NCI-H1930 (cell line): ENCODE measurements at regions not wholly inside any gene's neighbourhood (a gene's known extent, or its start where the extent isn't known, plus 50 kb on each side); places are given as distances from the start of the nearest gene placed in this dataset.
"Not testable (repeated sequence)": the region's sequence is repeated elsewhere in the genome, so short reads cannot be mapped to it uniquely, and the experiment has no call there.

ENCODE experiments used
- DNase-seq, 2 experiments: peaks; one replicate each; lab custom pipeline; 2025; lab: John Stamatoyannopoulos, UW

- DNase-seq = no peak
Observed at GRCh38 chr6:67224989-67225388, 1410.1 kb upstream of the ADGRB3 start.

DNA sequence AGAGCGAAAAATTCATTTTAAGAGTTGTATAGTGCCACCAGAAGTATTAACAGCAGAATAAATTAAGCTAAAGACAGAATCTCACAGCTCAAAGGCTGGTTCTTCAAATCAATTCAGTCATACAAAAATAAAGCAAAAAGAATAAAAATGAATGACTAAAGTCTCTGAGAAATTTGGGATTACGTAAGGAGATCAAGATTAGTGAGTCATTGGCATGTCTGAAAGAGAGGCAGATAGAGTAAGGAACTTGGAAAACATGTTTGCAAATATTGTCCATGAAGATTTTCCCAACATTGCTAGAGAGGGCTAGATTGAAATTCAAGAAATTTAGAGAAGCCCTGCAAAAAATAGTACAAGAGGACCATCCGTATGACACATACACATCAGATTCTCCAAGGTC is 1413.9 kb upstream of the ADGRB3 start:
- no peak for DNase-seq

DNA sequence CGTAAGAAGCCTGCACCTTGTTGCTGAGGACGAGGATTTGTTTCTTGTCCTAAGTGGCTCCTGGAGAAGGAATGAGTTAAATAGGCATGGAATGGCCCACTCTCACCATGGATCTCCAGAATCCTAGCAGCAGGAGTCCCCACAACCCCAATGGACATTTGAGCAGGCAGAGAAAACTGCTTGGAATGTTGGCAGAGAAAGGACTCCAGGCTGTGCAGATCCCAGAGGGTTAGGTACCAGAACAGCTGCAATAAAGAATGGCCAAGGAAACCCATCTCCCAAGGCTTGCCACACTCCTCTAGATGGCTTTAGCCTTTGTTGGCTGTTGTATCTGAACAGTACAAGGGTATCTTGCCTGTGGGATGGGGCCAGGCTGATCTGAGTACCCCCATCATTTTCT is 1415.7 kb upstream of the ADGRB3 start:
- no peak for DNase-seq

- DNase-seq = no peak
Observed at GRCh38 chr6:67212584-67212983, 1422.5 kb upstream of the ADGRB3 start.

DNA sequence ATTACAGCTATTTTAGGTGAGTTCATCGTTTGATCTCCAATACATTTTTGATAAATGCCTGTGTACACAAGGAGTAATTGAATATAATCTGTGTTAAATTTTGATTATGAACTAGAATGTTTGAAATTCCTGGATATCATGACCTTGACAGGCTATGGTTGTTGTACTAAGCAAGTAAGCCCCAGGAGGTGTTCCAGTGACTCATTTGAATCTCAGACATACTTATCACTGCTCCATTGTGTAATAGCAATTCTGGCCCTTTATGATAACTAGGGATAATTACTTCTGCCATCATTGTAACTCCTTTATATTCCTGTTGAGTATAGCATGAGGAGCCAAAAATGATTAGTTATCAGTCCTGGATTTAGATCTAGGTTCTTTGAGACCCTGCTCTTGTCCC is 1424.6 kb upstream of the ADGRB3 start:
- DNase-seq = no peak

- DNase-seq = no peak
Observed at GRCh38 chr6:67201563-67201962, 1433.5 kb upstream of the ADGRB3 start.

- DNase-seq = no peak
Observed at GRCh38 chr6:67200626-67201403, 1434.3 kb upstream of the ADGRB3 start.

DNA sequence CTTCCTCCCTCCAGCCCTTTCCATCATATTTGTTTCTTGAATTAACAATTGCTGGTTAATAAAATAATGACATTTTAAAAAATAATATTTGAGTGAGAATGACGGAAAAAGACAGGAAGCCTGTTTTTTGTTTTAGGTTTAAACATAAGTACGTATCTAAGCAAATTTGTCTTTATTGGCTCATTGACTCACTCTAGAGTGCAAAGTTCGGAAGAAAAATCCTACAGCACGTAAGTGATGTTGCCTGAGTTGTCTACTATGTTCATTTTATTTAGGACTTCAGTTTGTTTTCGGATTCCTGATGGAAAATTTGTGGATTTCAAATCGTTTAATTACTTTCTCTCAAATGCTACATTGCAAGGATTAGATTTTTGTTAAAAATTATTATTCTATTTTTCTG is 1435.7 kb upstream of the ADGRB3 start:
- DNase-seq = no peak

DNA sequence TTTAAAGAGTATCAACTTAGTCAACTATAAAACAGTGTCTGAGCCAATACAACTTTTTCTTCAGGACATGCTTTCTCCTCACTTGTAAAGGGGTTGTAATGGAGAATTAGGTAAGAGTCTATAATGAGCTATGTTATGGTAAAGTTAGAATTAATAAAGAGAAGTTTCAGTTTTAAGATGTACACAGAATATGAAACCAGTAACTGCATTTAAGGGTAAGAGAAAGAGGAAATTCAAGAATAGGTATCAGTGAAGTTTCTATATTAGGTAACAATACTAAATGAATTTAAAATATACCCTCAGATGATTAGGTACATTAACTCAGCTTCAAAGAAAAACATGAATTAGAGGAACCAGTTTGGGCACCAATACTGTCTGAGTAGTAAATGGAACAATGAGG is 1444.3 kb upstream of the ADGRB3 start:
- no peak for DNase-seq

DNA sequence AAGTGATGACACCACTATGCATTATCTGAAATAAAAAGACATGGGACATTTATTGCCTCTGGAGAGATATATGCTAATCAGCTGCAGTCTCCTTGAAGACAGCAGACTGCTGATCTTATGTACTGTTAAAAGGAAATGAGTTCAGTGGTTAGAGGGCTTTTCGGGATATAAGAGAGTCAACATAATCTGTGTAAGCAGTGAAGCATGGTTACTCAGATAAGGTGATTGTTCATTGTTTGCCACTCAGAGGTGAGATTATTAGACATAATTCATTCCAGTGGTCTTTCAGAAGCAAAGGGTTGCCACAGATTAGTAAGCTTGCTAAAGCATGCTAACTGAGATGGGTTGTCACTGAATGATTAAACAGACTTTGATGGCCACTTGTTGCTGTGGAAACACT is 1450.7 kb upstream of the ADGRB3 start:
- no peak for DNase-seq

GRCh38 chr6:67175101-67175500 is 1460.0 kb upstream of the ADGRB3 start:
- no peak for DNase-seq

GRCh38 chr6:67165606-67166005 is 1458.6 kb upstream of the EYS start:
- no peak for DNase-seq

DNA sequence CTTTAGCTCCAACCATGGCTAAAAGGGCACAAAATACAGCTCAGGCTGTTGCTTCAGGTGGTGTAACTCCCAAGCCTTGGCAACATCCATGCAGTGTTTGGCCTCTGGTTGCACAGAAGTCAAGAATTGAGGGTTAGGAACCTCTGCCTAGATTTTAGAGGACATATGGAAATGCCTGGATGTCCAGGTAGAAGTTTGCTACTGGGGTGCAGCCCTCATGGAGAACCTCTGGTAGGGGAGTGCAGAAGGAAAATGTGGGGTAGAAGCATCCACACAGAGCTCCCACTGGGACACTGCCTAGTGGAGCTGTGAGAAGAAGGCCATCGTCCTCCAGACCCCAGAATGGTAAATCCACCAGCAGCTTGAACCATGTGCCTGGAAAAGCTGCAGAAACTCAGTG is 1453.8 kb upstream of the EYS start:
- no peak for DNase-seq

DNA sequence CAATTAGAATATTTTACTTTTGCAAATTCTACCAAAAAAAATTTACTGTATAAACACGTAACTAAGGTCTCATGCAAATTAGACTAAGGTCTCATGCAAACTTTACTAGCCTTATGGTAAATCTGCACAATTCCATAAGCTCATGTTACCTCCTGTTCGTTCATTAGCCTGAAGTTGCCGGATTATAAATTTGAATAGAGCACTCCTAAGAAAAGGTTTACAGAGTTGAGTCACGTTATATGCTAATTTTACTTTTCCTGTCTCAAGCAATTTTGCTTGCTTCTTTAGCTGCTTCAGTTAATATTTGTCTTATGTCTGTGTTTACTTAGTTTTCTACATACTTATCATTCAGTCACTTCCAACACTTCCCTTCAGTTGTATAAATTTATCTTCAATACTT is 1434.0 kb upstream of the EYS start:
- DNase-seq = no peak

DNA sequence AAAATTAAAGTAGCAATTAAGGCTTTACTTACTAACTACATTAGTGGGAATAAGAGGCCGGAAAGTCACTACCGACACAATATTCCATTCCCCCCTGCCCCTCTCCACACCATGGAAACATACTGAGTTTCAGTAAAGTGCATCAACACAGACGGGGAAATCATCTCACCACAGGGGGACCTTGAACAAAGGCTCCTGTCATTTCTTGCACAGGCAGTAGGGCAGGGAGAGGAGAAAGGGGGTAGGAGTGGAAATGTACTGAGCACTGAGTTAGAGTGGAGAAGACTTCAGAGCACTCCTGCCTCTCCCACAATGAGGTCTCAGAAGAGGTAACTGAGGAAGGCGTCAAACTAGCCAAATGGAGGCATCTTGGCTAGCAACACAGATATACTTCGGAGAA is 1426.9 kb upstream of the EYS start:
- DNase-seq = no peak

GRCh38 chr6:67131827-67132226 is 1424.8 kb upstream of the EYS start:
- DNase-seq = no peak

GRCh38 chr6:67129780-67130179 is 1422.8 kb upstream of the EYS start:
- DNase-seq = no peak

DNA sequence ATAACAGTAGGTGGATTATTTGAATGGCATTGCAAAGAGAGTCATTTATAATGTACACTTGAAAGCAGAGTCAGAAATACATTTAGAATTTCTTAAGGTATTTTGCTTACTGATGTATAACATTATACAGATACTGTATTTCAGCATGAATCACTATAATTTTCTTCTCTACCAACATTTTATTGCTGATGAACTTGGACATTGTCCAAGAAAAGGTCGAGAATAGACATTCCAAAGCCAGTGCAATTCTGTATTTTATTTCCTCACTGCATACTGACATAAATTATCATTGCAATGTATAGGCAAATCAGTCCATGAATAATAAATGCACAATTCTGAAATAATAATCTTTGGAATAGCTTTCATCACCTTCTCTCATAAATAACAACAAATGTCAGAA is 1420.0 kb upstream of the EYS start:
- no peak for DNase-seq

- DNase-seq = no peak
Observed at GRCh38 chr6:67121115-67121514, 1414.1 kb upstream of the EYS start.

- no peak for DNase-seq
Observed at GRCh38 chr6:67112120-67112519, 1405.1 kb upstream of the EYS start.

GRCh38 chr6:67102743-67103142 is 1395.7 kb upstream of the EYS start:
- no peak for DNase-seq

DNA sequence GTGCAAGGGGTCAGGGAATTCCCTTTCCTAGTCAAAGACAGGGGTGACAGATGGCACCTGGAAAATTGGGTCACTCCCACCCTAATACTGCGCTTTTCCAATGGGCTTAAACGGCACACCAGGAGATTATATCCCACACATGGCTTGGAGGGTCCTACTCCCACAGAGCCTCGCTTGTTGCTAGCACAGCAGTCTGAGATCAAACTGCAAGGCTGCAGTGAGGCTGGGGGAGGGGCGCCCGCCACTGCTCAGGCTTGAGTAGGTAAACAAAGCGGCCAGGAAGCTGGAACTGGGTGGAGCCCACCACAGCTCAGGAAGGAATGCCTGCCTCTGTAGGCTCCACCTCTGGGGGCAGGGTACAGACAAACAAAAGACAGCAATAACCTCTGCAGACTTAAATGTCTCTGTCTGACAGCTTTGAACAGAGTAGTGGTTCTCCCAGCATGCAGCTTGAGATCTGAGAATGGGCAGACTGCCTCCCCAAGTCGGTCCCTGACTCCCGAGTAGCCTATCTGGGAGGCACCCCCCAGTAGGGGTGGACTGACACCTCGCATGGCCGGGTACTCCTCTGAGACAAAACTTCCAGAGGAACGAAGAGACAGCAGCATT is 1388.7 kb upstream of the EYS start:
- DNase-seq = not testable (repeated sequence)

- no peak for DNase-seq
Observed at GRCh38 chr6:67094431-67094946, 1387.5 kb upstream of the EYS start.

GRCh38 chr6:67073938-67074337 is 1366.9 kb upstream of the EYS start:
- DNase-seq = no peak
